RWPE2 (cell line): ENCODE measurements at regions not wholly inside any gene's neighbourhood (a gene's known extent, or its start where the extent isn't known, plus 50 kb on each side); places are given as distances from the start of the nearest gene placed in this dataset.

Experiments
- ATAC-seq: fragments of 200-7000 bp; cut with Tn5 transposase; 3 replicates; pipeline ENCODE4 v1.9.1; 2021; ENCODE audit warnings: low read depth
- DNase-seq: peaks from one replicate; pipeline ENCODE4 v3.0.0-alpha.2; 2020; ENCODE audit warnings: low spot score
- H3K27ac ChIP-seq: fragments of 450-650 bp; 2 replicates; pipeline ENCODE4 v1.5.1; 2017; ENCODE audit warnings: mild to moderate bottlenecking; ENCODE audit not compliant: poor library complexity, severe bottlenecking
- H3K27me3 ChIP-seq: fragments of 250-450 bp; sonication (Bioruptor Pico); 2 replicates; pipeline ENCODE4 v1.5.1; 2021; ENCODE audit warnings: mild to moderate bottlenecking, moderate library complexity; ENCODE audit not compliant: insufficient read depth, poor library complexity, severe bottlenecking
- H3K36me3 ChIP-seq: fragments of 250-450 bp; sonication (Bioruptor Pico); 2 replicates; pipeline ENCODE4 v1.5.1; 2020; ENCODE audit warnings: low read depth, mild to moderate bottlenecking, moderate library complexity
- H3K4me1 ChIP-seq: fragments of 250-450 bp; sonication (Bioruptor Pico); 2 replicates; pipeline ENCODE4 v1.5.1; 2021; ENCODE audit warnings: mild to moderate bottlenecking, moderate library complexity; ENCODE audit not compliant: insufficient read depth, poor library complexity, severe bottlenecking
- H3K4me3 ChIP-seq: fragments of 250-450 bp; sonication (Bioruptor Pico); 2 replicates; pipeline ENCODE4 v1.5.1; 2021; ENCODE audit warnings: mild to moderate bottlenecking, moderate library complexity; ENCODE audit not compliant: severe bottlenecking
- H3K9me3 ChIP-seq: fragments of 250-450 bp; sonication (Bioruptor Pico); 2 replicates; pipeline ENCODE4 v1.5.1; 2021; ENCODE audit warnings: mild to moderate bottlenecking, moderate library complexity; ENCODE audit not compliant: severe bottlenecking
- TF ChIP-seq, protein P1 (sequence below): fragments of 450-650 bp; IDR thresholded peaks from one replicate; pipeline ENCODE4 v1.5.1; 2017; ENCODE audit warnings: mild to moderate bottlenecking, moderate library complexity; ENCODE audit not compliant: poor library complexity, severe bottlenecking

GRCh38 chr21:41665766-41666595 lies 100.9 kb downstream of the RIPK4 start:
- ATAC-seq (no peak), DNase-seq (peak; percentile 39)
- H3K27me3 ChIP-seq, result no peaks in the 10 kb centered on the region
- H3K4me3 ChIP-seq, result no peak overlapping the region
- peaks cover 11% of the 10 kb centered on the region for H3K4me1 ChIP-seq
- TF ChIP-seq, protein P1, sequence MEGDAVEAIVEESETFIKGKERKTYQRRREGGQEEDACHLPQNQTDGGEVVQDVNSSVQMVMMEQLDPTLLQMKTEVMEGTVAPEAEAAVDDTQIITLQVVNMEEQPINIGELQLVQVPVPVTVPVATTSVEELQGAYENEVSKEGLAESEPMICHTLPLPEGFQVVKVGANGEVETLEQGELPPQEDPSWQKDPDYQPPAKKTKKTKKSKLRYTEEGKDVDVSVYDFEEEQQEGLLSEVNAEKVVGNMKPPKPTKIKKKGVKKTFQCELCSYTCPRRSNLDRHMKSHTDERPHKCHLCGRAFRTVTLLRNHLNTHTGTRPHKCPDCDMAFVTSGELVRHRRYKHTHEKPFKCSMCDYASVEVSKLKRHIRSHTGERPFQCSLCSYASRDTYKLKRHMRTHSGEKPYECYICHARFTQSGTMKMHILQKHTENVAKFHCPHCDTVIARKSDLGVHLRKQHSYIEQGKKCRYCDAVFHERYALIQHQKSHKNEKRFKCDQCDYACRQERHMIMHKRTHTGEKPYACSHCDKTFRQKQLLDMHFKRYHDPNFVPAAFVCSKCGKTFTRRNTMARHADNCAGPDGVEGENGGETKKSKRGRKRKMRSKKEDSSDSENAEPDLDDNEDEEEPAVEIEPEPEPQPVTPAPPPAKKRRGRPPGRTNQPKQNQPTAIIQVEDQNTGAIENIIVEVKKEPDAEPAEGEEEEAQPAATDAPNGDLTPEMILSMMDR, result no peak
- H3K36me3 ChIP-seq, result no peaks in the 10 kb centered on the region
- H3K27ac ChIP-seq, result no peak overlapping the region
- no peaks in the 10 kb centered on the region for H3K9me3 ChIP-seq

- H3K36me3 ChIP-seq, result no peaks in the 10 kb centered on the region
- TF ChIP-seq, protein P1, result no peak
Observed at GRCh38 chr21:41664881-41665765, 101.7 kb downstream of the RIPK4 start.

GRCh38 chr21:41663805-41664788 lies 102.8 kb downstream of the RIPK4 start:
- H3K9me3 ChIP-seq, result no peaks in the 10 kb centered on the region
- peak; percentile 35; the same call in 1 of the 3 replicates for ATAC-seq
- no peak overlapping the region for H3K4me3 ChIP-seq
- TF ChIP-seq, protein P1, result peak; percentile 13
- H3K27ac ChIP-seq, result peak overlapping the region; percentile 32
- peaks cover 11% of the 10 kb centered on the region for H3K4me1 ChIP-seq
- H3K27me3 ChIP-seq, result no peaks in the 10 kb centered on the region
- H3K36me3 ChIP-seq, result no peaks in the 10 kb centered on the region
- DNase-seq, result peak; percentile 37

More at GRCh38 chr21:41664881-41665765, 101.7 kb downstream of the RIPK4 start:
- H3K27ac ChIP-seq, result peak overlapping the region; percentile 32
- no peaks in the 10 kb centered on the region for H3K27me3 ChIP-seq
- peak; percentile 45; the same call in 1 of the 3 replicates for ATAC-seq
- DNase-seq, result peak; percentile 66
- H3K4me3 ChIP-seq, result no peak overlapping the region
- H3K9me3 ChIP-seq, result no peaks in the 10 kb centered on the region
- peaks cover 11% of the 10 kb centered on the region for H3K4me1 ChIP-seq

DNA sequence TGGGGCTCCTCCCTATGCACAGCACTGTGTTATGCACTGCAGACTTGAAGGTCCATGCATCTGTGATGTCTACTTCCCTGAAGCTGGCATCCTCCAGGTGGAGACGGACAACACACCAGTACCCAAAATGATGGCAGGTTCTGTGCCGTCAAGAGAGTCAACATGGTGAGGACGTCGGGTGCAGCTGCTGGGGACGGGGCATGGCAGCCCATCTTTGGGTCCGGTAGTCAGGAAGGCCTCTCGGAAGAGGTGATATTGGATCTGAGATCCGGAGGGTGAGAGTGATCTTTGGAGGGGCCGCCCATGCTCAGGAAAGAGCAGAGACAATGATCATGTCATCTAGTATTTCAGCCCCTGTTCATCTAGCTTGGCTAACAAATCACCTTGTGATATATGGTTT lies 104.1 kb downstream of the RIPK4 start:
- ATAC-seq (no peak), DNase-seq (peak; percentile 30)
- Histone ChIP-seq H3K4me3 (no peak overlapping the region), H3K36me3 (no peaks in the 10 kb centered on the region), H3K27ac (no peak overlapping the region), H3K4me1 (peaks cover 11% of the 10 kb centered on the region), H3K27me3 (no peaks in the 10 kb centered on the region), H3K9me3 (no peaks in the 10 kb centered on the region)
- TF ChIP-seq, protein P1, result no peak
